SK-N-MC (cell line): ENCODE measurements at regions not wholly inside any gene's neighbourhood (a gene's known extent, or its start where the extent isn't known, plus 50 kb on each side); places are given as distances from the start of the nearest gene placed in this dataset.

Source experiments
- EZH2 ChIP-seq: fragments of 200-600 bp; sonication (generic); IDR thresholded peaks from one replicate; pipeline ENCODE4 v1.6.1; 2017; ENCODE audit warnings: antibody characterized with exemption
- POLR2AphosphoS5 ChIP-seq: IDR thresholded peaks from 2 replicates; pipeline ENCODE4 v1.6.1; 2012; ENCODE audit warnings: mild to moderate bottlenecking, low read depth, low read length, borderline replicate concordance

GRCh38 chr11:116301141-116301540 lies 471.6 kb downstream of the BUD13 start:
- TF ChIP-seq EZH2 (no peak), POLR2AphosphoS5 (no peak)
